IPS-15b (cell line): ENCODE measurements at regions not wholly inside any gene's neighbourhood (a gene's known extent, or its start where the extent isn't known, plus 50 kb on each side); places are given as distances from the start of the nearest gene placed in this dataset.
A peak's percentile ranks its signal among the peaks of the same experiment; 100 is the strongest.

Experiments used
- H3K27me3 ChIP-seq: one replicate; pipeline ENCODE4 v1.6.1; 2013; ENCODE audit warnings: low read length; ENCODE audit not compliant: control insufficient read depth, insufficient read depth
- H3K36me3 ChIP-seq: one replicate; pipeline ENCODE4 v1.6.1; 2013; ENCODE audit warnings: low read length; ENCODE audit not compliant: control insufficient read depth, insufficient read depth
- H3K4me1 ChIP-seq: one replicate; pipeline ENCODE4 v1.6.1; 2013; ENCODE audit warnings: mild to moderate bottlenecking, low read length; ENCODE audit not compliant: control insufficient read depth, insufficient read depth
- H3K4me3 ChIP-seq: one replicate; pipeline ENCODE4 v1.5.1; 2013; ENCODE audit warnings: low read depth, low read length
- H3K9ac ChIP-seq: one replicate; pipeline ENCODE4 v1.6.1; 2013; ENCODE audit warnings: low read depth, mild to moderate bottlenecking, low read length
- H3K9me3 ChIP-seq: one replicate; pipeline ENCODE4 v1.6.1; 2013; ENCODE audit warnings: mild to moderate bottlenecking, low read length; ENCODE audit not compliant: control insufficient read depth, insufficient read depth

- peaks cover 2% of the 10 kb centered on the region for H3K4me1 ChIP-seq
- H3K36me3 ChIP-seq = no peaks in the 10 kb centered on the region
- H3K27me3 ChIP-seq = no peaks in the 10 kb centered on the region
- H3K9ac ChIP-seq = no peak overlapping the region
- no peak overlapping the region for H3K4me3 ChIP-seq
- H3K9me3 ChIP-seq = no peaks in the 10 kb centered on the region
These were observed 155.2 kb downstream of the CEBPB start for GRCh38 chr20:50345712-50346373.

GRCh38 chr20:50346374-50347283 lies 156.0 kb downstream of the CEBPB start:
- Histone ChIP-seq H3K4me1 (peaks cover 2% of the 10 kb centered on the region), H3K9ac (no peak overlapping the region), H3K27me3 (no peaks in the 10 kb centered on the region), H3K4me3 (no peak overlapping the region), H3K9me3 (no peaks in the 10 kb centered on the region), H3K36me3 (no peaks in the 10 kb centered on the region)

- H3K9me3 ChIP-seq = no peaks in the 10 kb centered on the region
- H3K4me1 ChIP-seq = peaks cover 2% of the 10 kb centered on the region
- H3K36me3 ChIP-seq = no peaks in the 10 kb centered on the region
- no peak overlapping the region for H3K9ac ChIP-seq
- no peak overlapping the region for H3K4me3 ChIP-seq
- no peaks in the 10 kb centered on the region for H3K27me3 ChIP-seq
These were observed 156.8 kb downstream of the CEBPB start for GRCh38 chr20:50347284-50348063.

GRCh38 chr20:50348096-50348495 lies 157.5 kb downstream of the CEBPB start:
- Histone ChIP-seq H3K9me3 (no peaks in the 10 kb centered on the region), H3K9ac (no peak overlapping the region), H3K36me3 (no peaks in the 10 kb centered on the region), H3K4me1 (peaks cover 2% of the 10 kb centered on the region), H3K27me3 (no peaks in the 10 kb centered on the region), H3K4me3 (no peak overlapping the region)

- no peaks in the 10 kb centered on the region for H3K9me3 ChIP-seq
- H3K9ac ChIP-seq = no peak overlapping the region
- H3K4me1 ChIP-seq = peaks cover 2% of the 10 kb centered on the region
- no peaks in the 10 kb centered on the region for H3K27me3 ChIP-seq
- no peaks in the 10 kb centered on the region for H3K36me3 ChIP-seq
- H3K4me3 ChIP-seq = no peak overlapping the region
These were observed 159.5 kb upstream of the PTPN1 start for GRCh38 chr20:50350510-50351249.

- no peak overlapping the region for H3K4me3 ChIP-seq
- H3K27me3 ChIP-seq = no peaks in the 10 kb centered on the region
- H3K4me1 ChIP-seq = peaks cover 2% of the 10 kb centered on the region
- no peak overlapping the region for H3K9ac ChIP-seq
- H3K9me3 ChIP-seq = no peaks in the 10 kb centered on the region
- no peaks in the 10 kb centered on the region for H3K36me3 ChIP-seq
These were observed 158.6 kb upstream of the PTPN1 start for GRCh38 chr20:50351541-50351940.

- no peaks in the 10 kb centered on the region for H3K9me3 ChIP-seq
- peak overlapping the region; percentile 24 for H3K9ac ChIP-seq
- H3K4me1 ChIP-seq = no peaks in the 10 kb centered on the region
- H3K4me3 ChIP-seq = no peak overlapping the region
- no peaks in the 10 kb centered on the region for H3K36me3 ChIP-seq
- H3K27me3 ChIP-seq = no peaks in the 10 kb centered on the region
These were observed 156.8 kb upstream of the PTPN1 start for GRCh38 chr20:50353289-50353961.

GRCh38 chr20:50354721-50355589 lies 155.2 kb upstream of the PTPN1 start:
- H3K36me3 ChIP-seq = no peaks in the 10 kb centered on the region
- H3K4me3 ChIP-seq = no peak overlapping the region
- H3K27me3 ChIP-seq = no peaks in the 10 kb centered on the region
- H3K9me3 ChIP-seq = no peaks in the 10 kb centered on the region
- no peak overlapping the region for H3K9ac ChIP-seq
- H3K4me1 ChIP-seq = no peaks in the 10 kb centered on the region

- H3K4me1 ChIP-seq = no peaks in the 10 kb centered on the region
- no peak overlapping the region for H3K9ac ChIP-seq
- H3K4me3 ChIP-seq = no peak overlapping the region
- no peaks in the 10 kb centered on the region for H3K9me3 ChIP-seq
- no peaks in the 10 kb centered on the region for H3K27me3 ChIP-seq
- no peaks in the 10 kb centered on the region for H3K36me3 ChIP-seq
These were observed 154.3 kb upstream of the PTPN1 start for GRCh38 chr20:50355590-50356524.
